DOHH2 (cell line): ENCODE measurements at regions not wholly inside any gene's neighbourhood (a gene's known extent, or its start where the extent isn't known, plus 50 kb on each side); places are given as distances from the start of the nearest gene placed in this dataset.
"Not testable (repeated sequence)": the region's sequence is repeated elsewhere in the genome, so short reads cannot be mapped to it uniquely, and the experiment has no call there.

Experiments
- H3F3A ChIP-seq: fragments of 200-600 bp; sonication (generic), shearing (Covaris generic); 2 replicates; pipeline ENCODE4 v1.6.0; 2016; ENCODE audit warnings: antibody characterized with exemption, mild to moderate bottlenecking; ENCODE audit not compliant: control insufficient read depth, insufficient read depth
- H3K27ac ChIP-seq: fragments of 200-600 bp; sonication (generic); 2 replicates; pipeline ENCODE4 v1.5.1; 2014; ENCODE audit warnings: low read depth, mild to moderate bottlenecking, low read length, moderate library complexity
- H3K27me3 ChIP-seq: fragments of 200-600 bp; sonication (generic); 2 replicates; pipeline ENCODE4 v1.6.1; 2014; ENCODE audit warnings: mild to moderate bottlenecking, low read length, mixed read lengths; ENCODE audit not compliant: control insufficient read depth
- H3K36me3 ChIP-seq: fragments of 200-600 bp; sonication (generic); 2 replicates; pipeline ENCODE4 v1.6.1; 2014; ENCODE audit warnings: mild to moderate bottlenecking, low read length, moderate library complexity, mixed read lengths; ENCODE audit not compliant: control insufficient read depth
- H3K4me1 ChIP-seq: fragments of 200-600 bp; sonication (generic); 2 replicates; pipeline ENCODE4 v1.6.1; 2014; ENCODE audit warnings: mild to moderate bottlenecking, low read length, mixed read lengths; ENCODE audit not compliant: control insufficient read depth
- H3K4me2 ChIP-seq: fragments of 200-600 bp; sonication (generic); 2 replicates; pipeline ENCODE4 v1.6.0; 2014; ENCODE audit warnings: mild to moderate bottlenecking, low read length, moderate library complexity
- H3K4me3 ChIP-seq: fragments of 200-600 bp; sonication (generic); 2 replicates; pipeline ENCODE4 v1.5.1; 2014; ENCODE audit warnings: mild to moderate bottlenecking, low read length, mixed read lengths
- H3K79me2 ChIP-seq: fragments of 200-600 bp; sonication (generic); 2 replicates; pipeline ENCODE4 v1.6.1; 2014; ENCODE audit warnings: mild to moderate bottlenecking, low read length, mixed read lengths; ENCODE audit not compliant: control insufficient read depth
- H3K9me2 ChIP-seq: fragments of 200-600 bp; sonication (generic); replicated peaks from 2 replicates; pipeline ENCODE4 v1.6.1; 2014; ENCODE audit warnings: mild to moderate bottlenecking, low read length, mixed read lengths; ENCODE audit not compliant: control insufficient read depth
- H3K9me3 ChIP-seq: fragments of 200-600 bp; sonication (generic); 2 replicates; pipeline ENCODE4 v1.6.1; 2014; ENCODE audit warnings: antibody characterized with exemption, low read length, mixed read lengths; ENCODE audit not compliant: control insufficient read depth, insufficient read depth
- H4K20me1 ChIP-seq: fragments of 200-600 bp; sonication (generic); 2 replicates; pipeline ENCODE4 v1.6.0; 2014; ENCODE audit warnings: low read depth, mild to moderate bottlenecking, antibody characterized with exemption, low read length, moderate library complexity; ENCODE audit not compliant: control insufficient read depth, insufficient read depth

- not testable (repeated sequence) for H3K4me1 ChIP-seq, H3K27me3 ChIP-seq, H3K4me2 ChIP-seq, H3K9me2 ChIP-seq, H4K20me1 ChIP-seq, H3K79me2 ChIP-seq, H3K36me3 ChIP-seq, H3F3A ChIP-seq, H3K27ac ChIP-seq, H3K4me3 ChIP-seq, H3K9me3 ChIP-seq
These were observed 82.3 kb upstream of the KRTAP5-11 start for GRCh38 chr11:71664941-71665340.

GRCh38 chr11:71698110-71698509 is 115.4 kb upstream of the KRTAP5-11 start:
- H4K20me1 ChIP-seq, H3K9me2 ChIP-seq, H3K27ac ChIP-seq, H3K36me3 ChIP-seq, H3K4me2 ChIP-seq, H3K4me3 ChIP-seq, H3K4me1 ChIP-seq, H3F3A ChIP-seq, H3K9me3 ChIP-seq, H3K27me3 ChIP-seq, H3K79me2 ChIP-seq: not testable (repeated sequence)

DNA sequence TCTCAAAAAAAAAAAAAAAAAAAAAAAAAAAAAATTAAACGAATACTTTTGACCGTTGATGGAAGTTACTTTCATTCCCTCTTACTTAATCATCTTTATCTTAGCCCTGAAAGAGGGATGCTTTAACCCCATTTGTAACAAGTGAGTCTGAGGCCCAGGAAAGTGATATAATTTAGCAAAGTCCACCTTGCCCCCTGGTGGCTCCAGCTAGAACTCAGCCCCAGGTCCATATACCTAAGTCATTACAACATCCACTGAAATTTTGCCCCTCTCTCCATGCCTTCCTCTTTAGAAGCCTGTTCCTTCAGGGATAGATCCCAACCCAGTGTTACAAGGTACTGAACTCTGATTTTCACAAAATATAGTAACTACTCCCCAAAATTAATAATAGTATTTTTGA is 116.3 kb upstream of the KRTAP5-11 start:
- not testable (repeated sequence) for H4K20me1 ChIP-seq, H3K27me3 ChIP-seq, H3K4me1 ChIP-seq, H3K4me3 ChIP-seq, H3K9me3 ChIP-seq, H3K27ac ChIP-seq, H3K9me2 ChIP-seq, H3K4me2 ChIP-seq, H3K36me3 ChIP-seq, H3K79me2 ChIP-seq, H3F3A ChIP-seq

GRCh38 chr11:71701435-71702291 is 119.0 kb upstream of the KRTAP5-11 start:
- not testable (repeated sequence) for H4K20me1 ChIP-seq, H3K4me3 ChIP-seq, H3K27ac ChIP-seq, H3K79me2 ChIP-seq, H3K4me2 ChIP-seq, H3K9me3 ChIP-seq, H3K27me3 ChIP-seq, H3K36me3 ChIP-seq, H3K9me2 ChIP-seq, H3K4me1 ChIP-seq, H3F3A ChIP-seq

DNA sequence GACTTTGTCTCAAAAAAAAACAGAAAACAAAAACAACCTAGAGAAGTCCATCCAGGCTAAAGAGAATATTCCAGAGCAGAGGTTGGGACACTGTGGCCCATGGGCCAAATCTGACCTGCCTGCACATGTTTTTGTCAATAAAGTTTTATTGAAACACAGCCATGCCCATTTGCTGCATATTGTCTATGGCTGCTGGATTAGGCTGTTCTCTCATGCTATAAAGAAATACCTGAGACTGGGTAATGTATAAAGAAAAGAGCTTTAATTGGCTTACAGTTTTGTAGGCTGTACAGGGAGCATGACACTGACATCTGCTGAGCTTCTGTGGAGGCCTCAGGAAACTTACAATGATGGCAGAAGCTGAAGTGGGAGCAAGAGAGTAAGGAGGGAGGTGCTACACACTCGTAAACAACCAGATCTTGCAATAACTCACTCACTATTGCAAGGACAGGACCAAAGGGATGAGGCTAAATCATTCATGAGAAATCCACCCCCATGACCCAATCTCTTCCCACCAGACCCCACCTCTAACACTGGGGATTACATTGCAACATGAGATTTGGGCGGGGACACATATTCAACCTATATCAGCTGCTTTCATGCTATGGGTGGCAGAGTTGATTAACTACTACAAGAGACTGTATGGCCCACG is 122.5 kb upstream of the KRTAP5-11 start:
- H3K4me2 ChIP-seq, H3K9me2 ChIP-seq, H3K27me3 ChIP-seq, H3K27ac ChIP-seq, H3K4me1 ChIP-seq, H3K36me3 ChIP-seq, H3K4me3 ChIP-seq, H3K9me3 ChIP-seq, H3K79me2 ChIP-seq, H3F3A ChIP-seq, H4K20me1 ChIP-seq: not testable (repeated sequence)

DNA sequence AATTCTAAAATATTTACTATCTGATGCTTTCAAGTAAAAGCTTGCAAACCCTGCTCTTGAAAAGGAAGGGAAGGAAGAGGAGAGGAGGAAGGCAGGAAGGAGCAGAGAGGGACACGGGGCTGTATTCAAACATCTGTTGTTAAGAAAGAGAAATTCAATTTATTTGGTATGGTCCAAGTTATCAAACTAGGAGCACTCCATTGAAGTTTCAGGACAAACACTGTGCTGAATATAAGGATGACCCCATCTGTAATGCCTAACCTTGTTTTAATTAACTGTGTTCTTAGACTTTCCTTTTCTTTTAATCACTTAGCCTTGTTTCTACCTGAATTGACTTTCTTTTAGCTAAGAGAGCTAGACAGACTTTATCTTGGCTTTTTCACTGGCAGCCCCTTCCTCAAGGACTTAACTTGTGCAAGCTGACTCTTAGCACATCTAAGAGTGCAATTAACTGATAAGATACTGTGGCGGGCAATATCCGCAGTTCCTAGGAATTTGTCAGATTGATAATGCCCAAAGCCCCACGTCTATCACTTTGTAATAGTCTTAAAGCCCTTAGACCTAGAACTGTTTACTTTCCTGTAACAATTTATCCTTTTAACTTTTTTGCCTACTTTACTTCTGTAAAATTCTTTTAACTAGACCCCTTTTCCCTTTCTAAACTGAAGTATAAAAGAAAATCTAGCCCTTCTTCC is 123.2 kb upstream of the KRTAP5-11 start:
- not testable (repeated sequence) for H3F3A ChIP-seq, H3K36me3 ChIP-seq, H3K27ac ChIP-seq, H3K9me3 ChIP-seq, H3K4me3 ChIP-seq, H3K4me2 ChIP-seq, H3K4me1 ChIP-seq, H3K27me3 ChIP-seq, H3K79me2 ChIP-seq, H4K20me1 ChIP-seq, H3K9me2 ChIP-seq

DNA sequence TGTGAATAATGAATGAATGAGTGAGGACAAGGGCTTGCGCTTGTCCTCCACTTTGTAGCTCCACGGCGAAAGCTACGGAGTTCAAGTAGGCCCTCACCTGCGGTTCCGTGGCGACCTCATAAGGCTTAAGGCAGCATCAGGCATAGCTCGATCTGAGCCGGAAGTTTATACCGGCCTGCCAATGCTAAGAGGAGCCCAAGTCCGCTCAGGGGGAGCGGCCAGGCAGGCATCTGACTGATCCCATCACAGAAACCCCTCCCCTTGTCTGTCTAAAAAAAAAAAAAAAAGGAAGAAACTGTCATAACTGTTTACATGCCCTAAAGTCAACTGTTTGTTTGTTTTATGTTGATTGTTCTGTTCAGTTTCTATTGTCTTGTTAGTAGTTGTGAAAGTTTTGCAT is 124.4 kb upstream of the KRTAP5-11 start:
- not testable (repeated sequence) for H3K36me3 ChIP-seq, H3K4me1 ChIP-seq, H4K20me1 ChIP-seq, H3K4me3 ChIP-seq, H3F3A ChIP-seq, H3K9me2 ChIP-seq, H3K4me2 ChIP-seq, H3K27ac ChIP-seq, H3K79me2 ChIP-seq, H3K9me3 ChIP-seq, H3K27me3 ChIP-seq

DNA sequence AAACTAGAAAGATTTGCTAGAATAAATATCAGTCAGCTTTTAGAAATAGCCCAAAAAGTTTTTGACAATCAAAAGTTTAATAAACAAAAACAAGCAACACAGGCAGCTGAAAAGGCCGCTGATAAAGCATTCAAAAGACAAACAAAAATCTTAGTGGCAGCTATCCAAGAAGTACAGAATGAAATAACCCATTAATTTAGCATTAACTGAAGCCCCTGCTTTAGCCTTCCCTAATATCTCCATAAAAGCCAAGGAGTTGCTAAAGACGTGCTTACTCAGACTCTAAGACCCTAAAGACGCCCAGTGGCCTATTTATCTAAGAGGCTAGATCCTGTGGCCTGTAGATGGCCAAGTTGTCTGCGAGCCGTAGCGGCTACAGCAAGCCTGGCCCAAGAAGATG is 123.5 kb upstream of the DEFB108B start:
- H3K36me3 ChIP-seq, H3F3A ChIP-seq, H3K4me3 ChIP-seq, H3K27me3 ChIP-seq, H3K9me2 ChIP-seq, H3K4me1 ChIP-seq, H3K27ac ChIP-seq, H3K9me3 ChIP-seq, H4K20me1 ChIP-seq, H3K4me2 ChIP-seq, H3K79me2 ChIP-seq: not testable (repeated sequence)
